Mammary epithelial cell (primary cell): ENCODE measurements at regions not wholly inside any gene's neighbourhood (a gene's known extent, or its start where the extent isn't known, plus 50 kb on each side); places are given as distances from the start of the nearest gene placed in this dataset.

ENCODE experiments used
- CTCF ChIP-seq, 2 donors: IDR thresholded peaks in 1 of 2; conservative IDR thresholded peaks in 1 of 2; 2 replicates each; pipeline ENCODE4 v1.5.1; 2011 to 2012; ENCODE audit warnings: inconsistent platforms in 2 of 2, low read length in 2 of 2, mild to moderate bottlenecking in 2 of 2, control low read depth in 1 of 2, low read depth in 1 of 2; ENCODE audit not compliant: insufficient read depth in 1 of 2; ENCODE audit errors: extremely low read depth in 1 of 2
- EZH2 ChIP-seq: IDR thresholded peaks from 2 replicates; pipeline ENCODE4 v1.6.1; 2012; ENCODE audit warnings: low read length, inconsistent platforms, borderline replicate concordance

GRCh38 chr6:133609415-133610226 is 279.3 kb upstream of the TCF21 start:
- TF ChIP-seq CTCF (conservative IDR thresholded peaks at IDR 0.05 in 1 of 2, IDR thresholded peaks at IDR 0.05 in 1 of 2; ENCODE audit: extremely low read depth in 1 of 2, insufficient read depth in 1 of 2, low read depth in 1 of 2, low read length in 2 of 2), result no peak
- no peak for TF ChIP-seq EZH2
